HEK293T (cell line): ENCODE measurements at regions not wholly inside any gene's neighbourhood (a gene's known extent, or its start where the extent isn't known, plus 50 kb on each side); places are given as distances from the start of the nearest gene placed in this dataset.

Experiments used
- BHLHE40 ChIP-seq: fragments of 450-650 bp; IDR thresholded peaks from 2 replicates; pipeline ENCODE4 v1.6.1; 2016; ENCODE audit warnings: mild to moderate bottlenecking, moderate library complexity, borderline replicate concordance
- CTBP1 ChIP-seq: fragments of 450-650 bp; IDR thresholded peaks from 2 replicates; pipeline ENCODE4 v1.6.1; 2016; ENCODE audit warnings: borderline replicate concordance
- ELF4 ChIP-seq: fragments of 450-650 bp; IDR thresholded peaks from 2 replicates; pipeline ENCODE4 v1.6.1; 2017; ENCODE audit warnings: antibody characterized with exemption
- FOXK2 ChIP-seq: fragments of 450-650 bp; IDR thresholded peaks from 2 replicates; pipeline ENCODE4 v1.6.1; 2016; ENCODE audit warnings: mild to moderate bottlenecking
- FOXM1 ChIP-seq: fragments of 450-650 bp; IDR thresholded peaks from 2 replicates; pipeline ENCODE4 v1.6.1; 2017; ENCODE audit warnings: mild to moderate bottlenecking, borderline replicate concordance
- HDGF ChIP-seq: fragments of 450-650 bp; IDR thresholded peaks from 2 replicates; pipeline ENCODE4 v1.6.1; 2017; ENCODE audit warnings: antibody characterized with exemption, borderline replicate concordance
- L3MBTL2 ChIP-seq: fragments of 450-650 bp; conservative IDR thresholded peaks from 2 replicates; pipeline ENCODE4 v1.6.1; 2016; ENCODE audit warnings: mild to moderate bottlenecking
- LEF1 ChIP-seq: fragments of 450-650 bp; IDR thresholded peaks from 2 replicates; pipeline ENCODE4 v1.6.1; 2017; ENCODE audit warnings: mild to moderate bottlenecking, borderline replicate concordance
- SUZ12 ChIP-seq: fragments of 450-650 bp; IDR thresholded peaks from 2 replicates; pipeline ENCODE4 v1.6.1; 2016; ENCODE audit warnings: mild to moderate bottlenecking
- ZNF384 ChIP-seq: fragments of 450-650 bp; IDR thresholded peaks from 2 replicates; pipeline ENCODE4 v1.6.1; 2016

- TF ChIP-seq CTBP1 (no peak), ZNF384 (no peak), BHLHE40 (no peak), L3MBTL2 (no peak), LEF1 (no peak), HDGF (no peak), FOXK2 (no peak), SUZ12 (no peak), FOXM1 (no peak), ELF4 (no peak)
Measured at GRCh38 chr11:90698238-90698637, 475.4 kb upstream of the CHORDC1 start.
